Adrenal gland (tissue), 9 donors: ENCODE measurements at regions not wholly inside any gene's neighbourhood (a gene's known extent, or its start where the extent isn't known, plus 50 kb on each side); places are given as distances from the start of the nearest gene placed in this dataset.

Experiments
- DNase-seq, 7 donors: peaks; one replicate each; pipeline ENCODE4 v3.0.0-alpha.2; 2019 to 2020
- H3K27ac ChIP-seq, 5 donors: fragments of 200-600 bp; sonication (generic) in 4 of 5; 1 replicate in 3 of 5; 2 replicates in 2 of 5; pipeline versions ENCODE4 v1.5.1 to v1.8.0; 2016 to 2020; ENCODE audit warnings: mild to moderate bottlenecking in 1 of 5
- H3K27me3 ChIP-seq: fragments of 200-600 bp; 2 replicates; pipeline ENCODE4 v1.8.0; 2021
- H3K36me3 ChIP-seq, 2 donors: fragments of 200-600 bp; replicated peaks in 1 of 2; 1 replicate in 1 of 2; 2 replicates in 1 of 2; pipeline versions ENCODE4 v1.5.1 to v1.8.0; 2018 to 2022
- H3K4me1 ChIP-seq, 2 donors: fragments of 200-600 bp; replicated peaks in 1 of 2; 1 replicate in 1 of 2; 2 replicates in 1 of 2; pipeline versions ENCODE4 v1.5.1 to v1.8.0; 2018 to 2021
- H3K4me3 ChIP-seq, 4 donors: fragments of 200-600 bp; sonication (generic) in 3 of 4; one replicate each; pipeline ENCODE4 v1.5.1; 2016 to 2018
- H3K9me3 ChIP-seq, 3 donors: fragments of 200-600 bp; sonication (generic) in 1 of 3; replicated peaks in 1 of 3; 1 replicate in 2 of 3; 2 replicates in 1 of 3; pipeline versions ENCODE4 v1.5.1 to v1.8.0; 2016 to 2021
- CTCF ChIP-seq, 6 experiments: fragments of 450-650 bp in 4 of 6; fragments of 200-600 bp in 2 of 6; sonication (generic) in 1 of 6; IDR thresholded peaks; 1 replicate in 5 of 6; 2 replicates in 1 of 6; pipeline versions ENCODE4 v1.5.1 to v1.8.0; 2016 to 2021; ENCODE audit warnings: antibody characterized with exemption in 6 of 6, mild to moderate bottlenecking in 2 of 6, moderate library complexity in 1 of 6
- POLR2A ChIP-seq, 2 donors: fragments of 450-650 bp; IDR thresholded peaks; one replicate each; pipeline ENCODE4 v1.6.1; 2017; ENCODE audit warnings: antibody characterized with exemption in 2 of 2, mild to moderate bottlenecking in 2 of 2, moderate library complexity in 1 of 2
- WGBS, 4 donors: extraction: QIAGEN DNeasy Blood & Tissue Kit in 2 of 4; methylation state at CpG; one replicate each; pipeline versions ENCODE4 v1.1.5 to v1.1.7; 2013 to 2017; 5-methylcytosine and 5-hydroxymethylcytosine counted together
- intact Hi-C, 2 donors: fragments of 100-400 bp; cut with DNase I; formaldehyde crosslinking; loops; one replicate each; pipeline versions ENCODE4 v1.14.1 to v1.15.0; 2022 to 2023
- donor health status: healthy with polysubstance abuse.
- donor health status: Bipolar disorder and iron deficiency.
- donor health status: DM: yes; HTN: yes; CAD: no.
- donor health status: DM: no; HTN: no; CAD: no.
- donor health status: DM: no; HTN: no; CAD: no.

GRCh38 chr20:43809206-43809819 lies 82.5 kb upstream of the GTSF1L start:
- Histone ChIP-seq H3K36me3 (no peaks in the 10 kb centered on the region), H3K9me3 (peaks cover 0 to 12% (median 6%) of the 10 kb centered on the region in 3 donors), H3K4me3 (no peak overlapping the region), H3K27ac (no peak overlapping the region), H3K27me3 (no peaks in the 10 kb centered on the region), H3K4me1 (no peaks in the 10 kb centered on the region)
- no peak for TF ChIP-seq CTCF (IDR thresholded peaks at IDR 0.05)
- TF ChIP-seq POLR2A (IDR thresholded peaks at IDR 0.05) = no peak
- WGBS, 4 donors = 72 to 78% (median 76%) methylated on average over 4 of the region's 4 CpGs
- DNase-seq = no peak
- intact Hi-C loops = no loop called here

GRCh38 chr20:43804781-43805180 lies 78.0 kb upstream of the GTSF1L start:
- intact Hi-C loops = no loop called here
- no peaks in the 10 kb centered on the region for H3K36me3 ChIP-seq
- no peak overlapping the region for H3K4me3 ChIP-seq
- peaks cover 0 to 11% (median 6%) of the 10 kb centered on the region in 3 donors for H3K9me3 ChIP-seq
- TF ChIP-seq CTCF (IDR thresholded peaks at IDR 0.05) (no peak), POLR2A (IDR thresholded peaks at IDR 0.05) (no peak)
- WGBS, 4 donors = 54 to 57% (median 55%) methylated on average over 5 of the region's 5 CpGs
- no peak for DNase-seq
- H3K27me3 ChIP-seq = no peaks in the 10 kb centered on the region
- H3K4me1 ChIP-seq = no peaks in the 10 kb centered on the region
- H3K27ac ChIP-seq = no peak overlapping the region

GRCh38 chr20:43803276-43803675 lies 76.5 kb upstream of the GTSF1L start:
- peaks cover 0 to 6% (median 0%) of the 10 kb centered on the region in 3 donors for H3K9me3 ChIP-seq
- no peaks in the 10 kb centered on the region for H3K4me1 ChIP-seq
- intact Hi-C loops = no loop called here
- TF ChIP-seq POLR2A (IDR thresholded peaks at IDR 0.05) (no peak), CTCF (IDR thresholded peaks at IDR 0.05) (no peak)
- no peak overlapping the region for H3K27ac ChIP-seq
- DNase-seq = no peak
- H3K36me3 ChIP-seq = no peaks in the 10 kb centered on the region
- H3K4me3 ChIP-seq = no peak overlapping the region
- H3K27me3 ChIP-seq = no peaks in the 10 kb centered on the region

GRCh38 chr20:43800186-43800585 lies 73.4 kb upstream of the GTSF1L start:
- Histone ChIP-seq H3K9me3 (peaks cover 0 to 6% (median 0%) of the 10 kb centered on the region in 3 donors), H3K4me1 (no peaks in the 10 kb centered on the region), H3K4me3 (no peak overlapping the region), H3K27ac (no peak overlapping the region), H3K36me3 (no peaks in the 10 kb centered on the region), H3K27me3 (no peaks in the 10 kb centered on the region)
- intact Hi-C loops = no loop called here
- WGBS, 4 donors = 63 to 72% (median 70%) methylated on average over 6 of the region's 6 CpGs
- no peak for DNase-seq
- TF ChIP-seq CTCF (IDR thresholded peaks at IDR 0.05) = no peak
- no peak for TF ChIP-seq POLR2A (IDR thresholded peaks at IDR 0.05)
